ENCODE measurements at regions not wholly inside any gene's neighbourhood (a gene's known extent, or its start where the extent isn't known, plus 50 kb on each side); places are given as distances from the start of the nearest gene placed in this dataset.

DNA sequence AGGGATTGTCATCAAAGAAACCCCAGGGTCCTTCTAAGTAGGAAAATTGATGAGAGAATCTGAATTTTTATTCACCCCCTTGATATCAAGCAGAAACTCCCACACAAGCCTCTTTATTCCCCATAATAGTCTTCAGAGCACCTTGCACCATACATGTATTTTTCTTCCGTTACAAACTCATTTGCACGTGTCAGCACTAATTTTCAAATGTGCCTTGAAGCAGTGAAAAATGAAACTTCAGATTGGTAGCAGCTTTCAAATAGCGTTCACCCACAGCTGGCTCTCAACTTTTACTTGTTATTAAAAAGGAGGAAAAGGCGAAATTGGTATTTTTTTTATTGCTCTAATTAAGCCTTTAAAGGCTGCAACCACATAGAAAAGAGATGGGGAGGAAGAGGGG, 343.0 kb upstream of the TENM4 start:
- TF ChIP-seq, protein P1, sequence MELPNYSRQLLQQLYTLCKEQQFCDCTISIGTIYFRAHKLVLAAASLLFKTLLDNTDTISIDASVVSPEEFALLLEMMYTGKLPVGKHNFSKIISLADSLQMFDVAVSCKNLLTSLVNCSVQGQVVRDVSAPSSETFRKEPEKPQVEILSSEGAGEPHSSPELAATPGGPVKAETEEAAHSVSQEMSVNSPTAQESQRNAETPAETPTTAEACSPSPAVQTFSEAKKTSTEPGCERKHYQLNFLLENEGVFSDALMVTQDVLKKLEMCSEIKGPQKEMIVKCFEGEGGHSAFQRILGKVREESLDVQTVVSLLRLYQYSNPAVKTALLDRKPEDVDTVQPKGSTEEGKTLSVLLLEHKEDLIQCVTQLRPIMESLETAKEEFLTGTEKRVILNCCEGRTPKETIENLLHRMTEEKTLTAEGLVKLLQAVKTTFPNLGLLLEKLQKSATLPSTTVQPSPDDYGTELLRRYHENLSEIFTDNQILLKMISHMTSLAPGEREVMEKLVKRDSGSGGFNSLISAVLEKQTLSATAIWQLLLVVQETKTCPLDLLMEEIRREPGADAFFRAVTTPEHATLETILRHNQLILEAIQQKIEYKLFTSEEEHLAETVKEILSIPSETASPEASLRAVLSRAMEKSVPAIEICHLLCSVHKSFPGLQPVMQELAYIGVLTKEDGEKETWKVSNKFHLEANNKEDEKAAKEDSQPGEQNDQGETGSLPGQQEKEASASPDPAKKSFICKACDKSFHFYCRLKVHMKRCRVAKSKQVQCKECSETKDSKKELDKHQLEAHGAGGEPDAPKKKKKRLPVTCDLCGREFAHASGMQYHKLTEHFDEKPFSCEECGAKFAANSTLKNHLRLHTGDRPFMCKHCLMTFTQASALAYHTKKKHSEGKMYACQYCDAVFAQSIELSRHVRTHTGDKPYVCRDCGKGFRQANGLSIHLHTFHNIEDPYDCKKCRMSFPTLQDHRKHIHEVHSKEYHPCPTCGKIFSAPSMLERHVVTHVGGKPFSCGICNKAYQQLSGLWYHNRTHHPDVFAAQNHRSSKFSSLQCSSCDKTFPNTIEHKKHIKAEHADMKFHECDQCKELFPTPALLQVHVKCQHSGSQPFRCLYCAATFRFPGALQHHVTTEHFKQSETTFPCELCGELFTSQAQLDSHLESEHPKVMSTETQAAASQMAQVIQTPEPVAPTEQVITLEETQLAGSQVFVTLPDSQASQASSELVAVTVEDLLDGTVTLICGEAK (IDR thresholded peaks at IDR 0.05; ENCODE audit: borderline replicate concordance) = no peak
- TF ChIP-seq MYC (IDR thresholded peaks at IDR 0.05; ENCODE audit: insufficient read depth, insufficient read length, insufficient replicate concordance, low read length, severe bottlenecking) (no peak), RBBP5 (conservative IDR thresholded peaks at IDR 0.05) (no peak)
- TF ChIP-seq, protein P2, sequence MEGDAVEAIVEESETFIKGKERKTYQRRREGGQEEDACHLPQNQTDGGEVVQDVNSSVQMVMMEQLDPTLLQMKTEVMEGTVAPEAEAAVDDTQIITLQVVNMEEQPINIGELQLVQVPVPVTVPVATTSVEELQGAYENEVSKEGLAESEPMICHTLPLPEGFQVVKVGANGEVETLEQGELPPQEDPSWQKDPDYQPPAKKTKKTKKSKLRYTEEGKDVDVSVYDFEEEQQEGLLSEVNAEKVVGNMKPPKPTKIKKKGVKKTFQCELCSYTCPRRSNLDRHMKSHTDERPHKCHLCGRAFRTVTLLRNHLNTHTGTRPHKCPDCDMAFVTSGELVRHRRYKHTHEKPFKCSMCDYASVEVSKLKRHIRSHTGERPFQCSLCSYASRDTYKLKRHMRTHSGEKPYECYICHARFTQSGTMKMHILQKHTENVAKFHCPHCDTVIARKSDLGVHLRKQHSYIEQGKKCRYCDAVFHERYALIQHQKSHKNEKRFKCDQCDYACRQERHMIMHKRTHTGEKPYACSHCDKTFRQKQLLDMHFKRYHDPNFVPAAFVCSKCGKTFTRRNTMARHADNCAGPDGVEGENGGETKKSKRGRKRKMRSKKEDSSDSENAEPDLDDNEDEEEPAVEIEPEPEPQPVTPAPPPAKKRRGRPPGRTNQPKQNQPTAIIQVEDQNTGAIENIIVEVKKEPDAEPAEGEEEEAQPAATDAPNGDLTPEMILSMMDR (IDR thresholded peaks at IDR 0.05 in 2 of 3, conservative IDR thresholded peaks at IDR 0.05 in 1 of 3; ENCODE audit: control insufficient read depth in 2 of 3, extremely low read depth in 1 of 3, insufficient read depth in 1 of 3, low read depth in 3 of 3, low read length in 3 of 3) = no peak
